Colonic mucosa (tissue), 4 donors: ENCODE measurements at regions not wholly inside any gene's neighbourhood (a gene's known extent, or its start where the extent isn't known, plus 50 kb on each side); places are given as distances from the start of the nearest gene placed in this dataset.

ENCODE experiments used
- DNase-seq: peaks from one replicate; pipeline ENCODE4 v3.0.0-alpha.2; 2020
- H3K27ac ChIP-seq: fragments of 200-600 bp; one replicate; pipeline ENCODE4 v1.8.0; 2021
- H3K27me3 ChIP-seq: fragments of 200-600 bp; one replicate; pipeline ENCODE4 v1.8.0; 2021
- H3K36me3 ChIP-seq: fragments of 200-600 bp; one replicate; pipeline ENCODE4 v1.8.0; 2021
- H3K4me1 ChIP-seq: fragments of 200-600 bp; one replicate; pipeline ENCODE4 v1.8.0; 2021; ENCODE audit warnings: mild to moderate bottlenecking
- H3K4me3 ChIP-seq: fragments of 200-600 bp; one replicate; pipeline ENCODE4 v1.8.0; 2021
- H3K9ac ChIP-seq, 2 donors: one replicate each; pipeline ENCODE4 v1.7.0; 2013; ENCODE audit warnings: control low read depth in 2 of 2, low read depth in 2 of 2, low read length in 2 of 2
- H3K9me3 ChIP-seq: fragments of 200-600 bp; one replicate; pipeline ENCODE4 v1.8.0; 2021
- intact Hi-C: fragments of 100-400 bp; cut with DNase I; formaldehyde crosslinking; loops from one replicate; pipeline ENCODE4 v1.14.1; 2022
- TF ChIP-seq, protein P1 (sequence below): fragments of 200-600 bp; IDR thresholded peaks from one replicate; pipeline ENCODE4 v1.8.0; 2022; ENCODE audit warnings: antibody characterized with exemption, mild to moderate bottlenecking
- donor health status: healthy.
- donor health status: DM: no; HTN: no; CAD: no.
- donor health status: DM: no; HTN: no; CAD: no.

DNA sequence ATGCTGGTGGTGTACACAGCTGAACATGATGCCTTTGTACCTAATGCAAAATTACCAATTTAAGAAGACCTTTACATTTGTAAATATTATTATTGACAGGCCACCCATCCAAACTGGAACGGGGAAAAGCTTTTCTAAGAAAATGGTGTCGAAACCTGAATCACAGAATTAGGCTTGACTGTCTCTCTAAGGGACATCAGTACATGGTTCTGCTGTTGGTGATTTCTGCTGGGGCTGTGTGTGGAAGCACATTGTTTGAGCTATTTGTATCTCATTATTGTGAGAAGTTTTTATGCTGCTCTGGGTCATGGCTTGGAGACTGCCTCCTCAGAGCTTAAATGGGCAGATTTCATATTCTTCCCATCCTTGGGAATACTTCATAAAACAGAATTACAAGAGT lies 420.9 kb upstream of the POU3F3 start:
- no peaks in the 10 kb centered on the region for H3K27me3 ChIP-seq
- H3K9me3 ChIP-seq: no peaks in the 10 kb centered on the region
- no peaks in the 10 kb centered on the region for H3K36me3 ChIP-seq
- no peak overlapping the region for H3K9ac ChIP-seq
- no peaks in the 10 kb centered on the region for H3K4me1 ChIP-seq
- TF ChIP-seq, protein P1, sequence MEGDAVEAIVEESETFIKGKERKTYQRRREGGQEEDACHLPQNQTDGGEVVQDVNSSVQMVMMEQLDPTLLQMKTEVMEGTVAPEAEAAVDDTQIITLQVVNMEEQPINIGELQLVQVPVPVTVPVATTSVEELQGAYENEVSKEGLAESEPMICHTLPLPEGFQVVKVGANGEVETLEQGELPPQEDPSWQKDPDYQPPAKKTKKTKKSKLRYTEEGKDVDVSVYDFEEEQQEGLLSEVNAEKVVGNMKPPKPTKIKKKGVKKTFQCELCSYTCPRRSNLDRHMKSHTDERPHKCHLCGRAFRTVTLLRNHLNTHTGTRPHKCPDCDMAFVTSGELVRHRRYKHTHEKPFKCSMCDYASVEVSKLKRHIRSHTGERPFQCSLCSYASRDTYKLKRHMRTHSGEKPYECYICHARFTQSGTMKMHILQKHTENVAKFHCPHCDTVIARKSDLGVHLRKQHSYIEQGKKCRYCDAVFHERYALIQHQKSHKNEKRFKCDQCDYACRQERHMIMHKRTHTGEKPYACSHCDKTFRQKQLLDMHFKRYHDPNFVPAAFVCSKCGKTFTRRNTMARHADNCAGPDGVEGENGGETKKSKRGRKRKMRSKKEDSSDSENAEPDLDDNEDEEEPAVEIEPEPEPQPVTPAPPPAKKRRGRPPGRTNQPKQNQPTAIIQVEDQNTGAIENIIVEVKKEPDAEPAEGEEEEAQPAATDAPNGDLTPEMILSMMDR: no peak
- DNase-seq: no peak
- no peak overlapping the region for H3K27ac ChIP-seq
- H3K4me3 ChIP-seq: no peak overlapping the region
- intact Hi-C loops: no loop called here

DNA sequence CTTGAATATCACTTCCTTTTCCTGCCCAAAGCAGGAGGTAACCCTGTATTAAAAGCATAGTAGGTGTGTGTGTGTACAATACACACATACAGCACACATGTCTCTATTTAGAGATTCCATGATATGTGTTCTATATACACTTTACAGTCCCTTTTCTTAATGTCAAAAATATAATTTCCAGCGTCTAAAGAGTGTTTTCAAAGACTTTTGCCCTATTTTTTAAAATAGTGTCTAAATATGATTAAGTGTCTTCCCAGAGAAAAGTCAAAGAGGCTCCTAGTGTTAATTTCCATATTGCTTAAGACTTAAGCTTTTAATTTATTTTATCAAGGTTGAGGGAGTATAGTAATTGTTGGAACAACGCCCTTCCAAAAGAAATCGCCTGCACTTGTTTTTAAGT lies 420.3 kb upstream of the POU3F3 start:
- DNase-seq: no peak
- intact Hi-C loops: no loop called here
- Histone ChIP-seq H3K4me3 (no peak overlapping the region), H3K9ac (no peak overlapping the region), H3K27me3 (no peaks in the 10 kb centered on the region), H3K4me1 (no peaks in the 10 kb centered on the region), H3K36me3 (no peaks in the 10 kb centered on the region), H3K9me3 (no peaks in the 10 kb centered on the region), H3K27ac (no peak overlapping the region)
- TF ChIP-seq, protein P1: no peak

DNA sequence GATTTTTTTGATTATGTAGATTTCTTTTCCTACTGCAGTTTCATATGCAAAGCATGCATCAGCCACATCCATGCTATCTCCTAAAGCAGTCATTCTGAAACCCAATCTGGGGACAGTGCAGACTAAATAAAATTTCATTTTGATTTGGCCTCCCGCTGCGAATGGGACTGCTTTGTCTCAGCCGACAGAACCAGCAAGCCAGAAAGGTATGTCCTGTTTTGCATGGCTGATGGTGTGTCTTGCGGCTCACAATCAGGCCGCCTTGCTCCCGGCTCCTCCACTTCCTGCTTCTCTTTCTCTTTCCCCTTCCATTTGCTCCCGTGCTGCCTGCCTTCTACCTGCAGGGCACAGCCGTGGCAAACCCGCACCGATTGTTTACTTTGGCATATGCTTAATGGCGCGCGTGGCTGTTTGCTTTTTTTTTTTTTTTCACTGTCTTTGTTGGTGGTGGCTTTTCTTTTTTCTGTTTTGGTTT lies 419.6 kb upstream of the POU3F3 start:
- TF ChIP-seq, protein P1: no peak
- no peaks in the 10 kb centered on the region for H3K36me3 ChIP-seq
- no peak overlapping the region for H3K4me3 ChIP-seq
- no peaks in the 10 kb centered on the region for H3K4me1 ChIP-seq
- H3K27me3 ChIP-seq: no peaks in the 10 kb centered on the region
- peak; percentile 21 for DNase-seq
- no peak overlapping the region for H3K9ac ChIP-seq
- H3K27ac ChIP-seq: no peak overlapping the region
- no peaks in the 10 kb centered on the region for H3K9me3 ChIP-seq
- intact Hi-C loops: no loop called here

DNA sequence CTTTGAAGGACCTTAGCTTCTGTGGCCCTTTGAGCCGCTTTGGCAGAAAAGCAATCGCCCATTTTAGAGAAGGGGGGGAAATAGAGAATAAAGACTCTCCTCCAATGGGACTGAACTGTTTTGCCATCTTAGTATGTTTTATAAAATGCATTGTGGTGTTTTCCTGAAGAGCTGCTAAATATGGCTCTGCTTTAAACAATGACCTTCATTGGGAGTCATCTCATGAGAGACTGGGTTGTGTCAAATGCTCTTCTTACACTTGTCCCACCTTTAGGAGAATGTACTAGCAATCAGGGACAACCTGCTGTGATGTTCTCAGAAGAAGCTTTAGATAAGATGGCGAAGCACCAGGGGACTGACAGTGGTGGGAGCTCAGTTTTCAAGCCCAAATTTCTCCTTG lies 418.9 kb upstream of the POU3F3 start:
- H3K27ac ChIP-seq: no peak overlapping the region
- H3K9ac ChIP-seq: no peak overlapping the region
- H3K4me1 ChIP-seq: no peaks in the 10 kb centered on the region
- TF ChIP-seq, protein P1: no peak
- intact Hi-C loops: no loop called here
- no peaks in the 10 kb centered on the region for H3K9me3 ChIP-seq
- no peak for DNase-seq
- no peak overlapping the region for H3K4me3 ChIP-seq
- H3K36me3 ChIP-seq: no peaks in the 10 kb centered on the region
- H3K27me3 ChIP-seq: no peaks in the 10 kb centered on the region

DNA sequence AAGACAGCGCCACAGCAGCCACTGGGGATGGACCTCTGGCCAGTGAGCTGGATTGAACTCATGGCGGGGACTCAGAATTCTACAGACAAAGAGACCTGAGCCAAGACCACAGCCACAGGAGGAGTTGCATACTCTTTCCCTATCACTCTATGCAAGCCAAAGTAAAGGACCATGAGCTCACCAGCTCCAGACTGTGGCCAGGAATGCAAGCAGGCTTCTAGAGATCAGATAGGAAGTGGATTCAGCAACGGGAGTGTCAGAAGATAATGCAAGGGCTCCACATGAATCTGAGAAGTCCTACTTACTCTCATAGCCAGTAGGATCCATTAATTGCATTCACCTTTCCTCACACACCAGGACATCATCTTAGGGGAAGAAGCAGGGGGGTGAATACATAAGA lies 415.4 kb upstream of the POU3F3 start:
- TF ChIP-seq, protein P1: no peak
- Histone ChIP-seq H3K4me1 (no peaks in the 10 kb centered on the region), H3K9me3 (no peaks in the 10 kb centered on the region), H3K9ac (no peak overlapping the region), H3K27me3 (no peaks in the 10 kb centered on the region), H3K36me3 (no peaks in the 10 kb centered on the region), H3K4me3 (no peak overlapping the region), H3K27ac (no peak overlapping the region)
- DNase-seq: no peak
- intact Hi-C loops: no loop called here

DNA sequence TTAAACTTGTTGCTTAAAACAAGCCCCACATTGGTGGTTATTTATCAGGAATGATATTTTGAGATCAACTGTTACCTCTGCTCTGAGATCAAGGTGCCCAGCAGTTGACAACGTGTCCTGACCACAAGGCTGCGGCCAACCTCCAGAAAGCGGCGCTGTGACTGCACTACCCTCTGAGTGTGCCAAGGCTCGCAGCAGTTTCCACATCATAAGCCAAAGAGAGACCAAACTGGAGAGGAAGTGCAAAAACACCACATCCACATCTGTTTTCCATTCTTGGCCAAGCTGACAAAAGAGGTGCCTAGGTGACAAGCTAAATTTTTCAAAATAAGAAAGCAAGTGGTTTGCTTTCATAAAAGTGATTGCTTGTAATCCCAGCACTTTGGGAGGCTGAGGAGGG lies 410.8 kb upstream of the POU3F3 start:
- Histone ChIP-seq H3K27me3 (no peaks in the 10 kb centered on the region), H3K9me3 (no peaks in the 10 kb centered on the region), H3K27ac (no peak overlapping the region), H3K36me3 (no peaks in the 10 kb centered on the region), H3K4me1 (no peaks in the 10 kb centered on the region), H3K9ac (no peak overlapping the region), H3K4me3 (no peak overlapping the region)
- DNase-seq: no peak
- TF ChIP-seq, protein P1: no peak
- intact Hi-C loops: no loop called here
